ENCODE measurements at regions not wholly inside any gene's neighbourhood (a gene's known extent, or its start where the extent isn't known, plus 50 kb on each side); places are given as distances from the start of the nearest gene placed in this dataset.
"Not testable (repeated sequence)": the region's sequence is repeated elsewhere in the genome, so short reads cannot be mapped to it uniquely, and the experiment has no call there.

- intact Hi-C loops (cut with DNase I), result no loop called here
- Histone ChIP-seq H3K9me3 (no peaks in the 10 kb centered on the region), H3K4me1 (no peaks in the 10 kb centered on the region), H3K4me3 (no peak overlapping the region), H3K27ac (no peak overlapping the region), H3K36me3 (no peaks in the 10 kb centered on the region), H3K27me3 (no peaks in the 10 kb centered on the region)
- TF ChIP-seq, protein P1, sequence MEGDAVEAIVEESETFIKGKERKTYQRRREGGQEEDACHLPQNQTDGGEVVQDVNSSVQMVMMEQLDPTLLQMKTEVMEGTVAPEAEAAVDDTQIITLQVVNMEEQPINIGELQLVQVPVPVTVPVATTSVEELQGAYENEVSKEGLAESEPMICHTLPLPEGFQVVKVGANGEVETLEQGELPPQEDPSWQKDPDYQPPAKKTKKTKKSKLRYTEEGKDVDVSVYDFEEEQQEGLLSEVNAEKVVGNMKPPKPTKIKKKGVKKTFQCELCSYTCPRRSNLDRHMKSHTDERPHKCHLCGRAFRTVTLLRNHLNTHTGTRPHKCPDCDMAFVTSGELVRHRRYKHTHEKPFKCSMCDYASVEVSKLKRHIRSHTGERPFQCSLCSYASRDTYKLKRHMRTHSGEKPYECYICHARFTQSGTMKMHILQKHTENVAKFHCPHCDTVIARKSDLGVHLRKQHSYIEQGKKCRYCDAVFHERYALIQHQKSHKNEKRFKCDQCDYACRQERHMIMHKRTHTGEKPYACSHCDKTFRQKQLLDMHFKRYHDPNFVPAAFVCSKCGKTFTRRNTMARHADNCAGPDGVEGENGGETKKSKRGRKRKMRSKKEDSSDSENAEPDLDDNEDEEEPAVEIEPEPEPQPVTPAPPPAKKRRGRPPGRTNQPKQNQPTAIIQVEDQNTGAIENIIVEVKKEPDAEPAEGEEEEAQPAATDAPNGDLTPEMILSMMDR (IDR thresholded peaks at IDR 0.05), result no peak
- DNase-seq (no peak), ATAC-seq (no peak)
These were observed 179.7 kb upstream of the CNKSR2 start for GRCh38 chrX:21194526-21194925.

- no peak overlapping the region for H3K4me3 ChIP-seq
- H3K36me3 ChIP-seq, result no peaks in the 10 kb centered on the region
- H3K9me3 ChIP-seq, result peaks cover 0 to 3% of the 10 kb centered on the region in 2 donors
- no peaks in the 10 kb centered on the region for H3K4me1 ChIP-seq
- TF ChIP-seq, protein P1 (IDR thresholded peaks at IDR 0.05), result no peak
- H3K27me3 ChIP-seq, result no peaks in the 10 kb centered on the region
- ATAC-seq, result no peak
- no peak overlapping the region for H3K27ac ChIP-seq
- intact Hi-C loops (cut with DNase I), result no loop called here
- no peak for DNase-seq
These were observed 167.1 kb upstream of the CNKSR2 start for GRCh38 chrX:21207080-21207479.

GRCh38 chrX:21219208-21219607 is 155.0 kb upstream of the CNKSR2 start:
- H3K27me3 ChIP-seq; H3K9me3 ChIP-seq; intact Hi-C loops (cut with DNase I); H3K4me3 ChIP-seq; H3K36me3 ChIP-seq; DNase-seq; H3K4me1 ChIP-seq; H3K27ac ChIP-seq; ATAC-seq: not testable (repeated sequence)

GRCh38 chrX:21225643-21226042 is 148.6 kb upstream of the CNKSR2 start:
- Histone ChIP-seq H3K9me3 (no peaks in the 10 kb centered on the region), H3K27ac (no peak overlapping the region), H3K27me3 (no peaks in the 10 kb centered on the region), H3K4me3 (no peak overlapping the region), H3K4me1 (no peaks in the 10 kb centered on the region), H3K36me3 (no peaks in the 10 kb centered on the region)
- intact Hi-C loops (cut with DNase I), result no loop called here
- TF ChIP-seq, protein P1 (IDR thresholded peaks at IDR 0.05), result no peak
- ATAC-seq (no peak), DNase-seq (no peak)

DNA sequence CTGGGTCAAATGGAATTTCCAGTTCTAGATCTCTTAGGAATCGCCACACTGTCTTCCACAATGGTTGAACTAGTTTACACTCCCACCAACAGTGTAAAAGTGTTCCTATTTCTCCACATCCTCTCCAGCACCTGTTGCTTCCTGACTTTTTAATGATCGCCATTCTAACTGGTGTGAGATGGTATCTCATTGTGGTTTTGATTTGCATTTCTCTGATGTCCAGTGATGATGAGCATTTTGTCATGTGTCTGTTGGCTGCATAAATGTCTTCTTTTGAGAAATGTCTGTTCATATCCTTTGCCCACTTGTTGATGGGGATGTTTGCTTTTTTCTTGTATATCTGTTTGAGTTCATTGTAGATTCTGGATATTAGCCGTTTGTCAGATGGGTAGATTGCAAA is 145.2 kb upstream of the CNKSR2 start:
- intact Hi-C loops (cut with DNase I); ATAC-seq; H3K4me3 ChIP-seq; H3K27me3 ChIP-seq; H3K27ac ChIP-seq; H3K4me1 ChIP-seq; H3K36me3 ChIP-seq; DNase-seq; H3K9me3 ChIP-seq: not testable (repeated sequence)

DNA sequence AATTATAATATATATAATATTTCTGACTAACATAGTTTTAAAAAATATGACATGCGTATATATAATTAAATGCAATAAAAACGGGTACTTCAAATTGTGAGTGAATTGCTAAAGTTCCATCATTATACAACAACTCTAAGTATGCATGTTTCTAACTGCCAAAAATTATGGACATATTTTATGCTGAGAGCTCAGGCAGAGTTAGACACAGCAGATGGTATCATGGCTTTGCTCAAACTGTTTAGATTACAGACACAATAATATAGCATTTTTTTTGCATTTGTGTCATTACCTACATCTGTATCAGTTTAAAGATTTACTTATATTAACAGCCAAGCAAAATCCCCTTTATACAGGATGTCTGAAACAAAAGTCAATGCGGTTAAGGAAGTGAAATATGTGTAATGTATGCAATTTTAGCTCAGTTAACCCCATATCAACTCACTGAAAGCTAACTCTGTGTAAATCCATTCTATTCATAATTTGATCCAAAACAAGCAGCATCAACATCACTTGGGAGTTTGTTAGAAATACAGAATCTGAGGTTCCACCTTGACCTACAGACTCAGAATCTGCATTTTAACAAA is 119.1 kb upstream of the CNKSR2 start:
- ATAC-seq, result no peak
- DNase-seq, result no peak
- Histone ChIP-seq H3K9me3 (no peaks in the 10 kb centered on the region), H3K27ac (no peak overlapping the region), H3K27me3 (no peaks in the 10 kb centered on the region), H3K4me1 (no peaks in the 10 kb centered on the region), H3K4me3 (no peak overlapping the region), H3K36me3 (no peaks in the 10 kb centered on the region)
- TF ChIP-seq, protein P1 (IDR thresholded peaks at IDR 0.05), result no peak
- intact Hi-C loops (cut with DNase I), result no loop called here

Data from left lung (tissue), 4 donors.